ENCODE measurements at regions not wholly inside any gene's neighbourhood (a gene's known extent, or its start where the extent isn't known, plus 50 kb on each side); places are given as distances from the start of the nearest gene placed in this dataset.

DNA sequence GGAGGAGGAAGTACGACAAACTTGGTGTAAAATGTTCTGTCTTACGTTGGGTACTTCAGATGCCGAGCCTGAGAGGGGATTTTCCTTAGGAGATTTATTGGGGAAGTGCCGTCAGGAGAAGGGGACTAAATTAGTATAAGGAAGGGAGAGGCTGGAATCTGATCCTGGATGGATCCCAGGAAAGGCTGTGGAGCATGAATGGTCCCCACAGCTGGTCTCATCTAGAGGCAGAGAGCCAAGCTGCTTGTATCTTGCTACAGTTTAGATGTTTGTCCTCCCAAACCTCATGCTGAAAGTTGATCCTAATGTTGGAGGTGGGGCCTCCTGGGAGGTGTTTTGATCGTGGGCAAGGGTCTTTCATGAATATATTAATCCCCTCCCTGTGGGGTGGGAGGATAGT is 798.4 kb upstream of the EEF2KMT start:
- H3K4me3 ChIP-seq (replicated peaks in 1 of 3; ENCODE audit: insufficient read depth in 1 of 3, low read depth in 1 of 3, low read length in 3 of 3) = no peak overlapping the region
- ChIA-PET POLR2A (no interaction called here), CTCF (no interaction called here)
- no peak overlapping the region for H3K4me2 ChIP-seq (ENCODE audit: insufficient read depth, low read length)
- H3K27ac ChIP-seq (ENCODE audit: insufficient read depth, low read depth, low read length) = no peak overlapping the region
- TF ChIP-seq POLR2AphosphoS5 (IDR thresholded peaks at IDR 0.05; ENCODE audit: insufficient read depth, low read depth, low read length) = no peak
- no peak for TF ChIP-seq MYC (IDR thresholded peaks at IDR 0.05; ENCODE audit: low read depth, low read length)
- TF ChIP-seq POLR2A (IDR thresholded peaks at IDR 0.05; ENCODE audit: low read depth, low read length) = no peak
- no peak for TF ChIP-seq EZH2 (IDR thresholded peaks at IDR 0.05; ENCODE audit: borderline replicate concordance, low read depth, low read length, severe bottlenecking)
- no peak for TF ChIP-seq FOS (IDR thresholded peaks at IDR 0.05; ENCODE audit: borderline replicate concordance, insufficient read depth, low read length)
- no peak for TF ChIP-seq JUN (IDR thresholded peaks at IDR 0.05; ENCODE audit: borderline replicate concordance, insufficient read depth, insufficient read length, low read depth)
- no peak for TF ChIP-seq GATA2 (IDR thresholded peaks at IDR 0.05; ENCODE audit: insufficient read depth, insufficient read length, low read depth, low read length)
- TF ChIP-seq MAX (IDR thresholded peaks at IDR 0.05; ENCODE audit: insufficient read depth, insufficient read length) = no peak
- TF ChIP-seq, protein P1, sequence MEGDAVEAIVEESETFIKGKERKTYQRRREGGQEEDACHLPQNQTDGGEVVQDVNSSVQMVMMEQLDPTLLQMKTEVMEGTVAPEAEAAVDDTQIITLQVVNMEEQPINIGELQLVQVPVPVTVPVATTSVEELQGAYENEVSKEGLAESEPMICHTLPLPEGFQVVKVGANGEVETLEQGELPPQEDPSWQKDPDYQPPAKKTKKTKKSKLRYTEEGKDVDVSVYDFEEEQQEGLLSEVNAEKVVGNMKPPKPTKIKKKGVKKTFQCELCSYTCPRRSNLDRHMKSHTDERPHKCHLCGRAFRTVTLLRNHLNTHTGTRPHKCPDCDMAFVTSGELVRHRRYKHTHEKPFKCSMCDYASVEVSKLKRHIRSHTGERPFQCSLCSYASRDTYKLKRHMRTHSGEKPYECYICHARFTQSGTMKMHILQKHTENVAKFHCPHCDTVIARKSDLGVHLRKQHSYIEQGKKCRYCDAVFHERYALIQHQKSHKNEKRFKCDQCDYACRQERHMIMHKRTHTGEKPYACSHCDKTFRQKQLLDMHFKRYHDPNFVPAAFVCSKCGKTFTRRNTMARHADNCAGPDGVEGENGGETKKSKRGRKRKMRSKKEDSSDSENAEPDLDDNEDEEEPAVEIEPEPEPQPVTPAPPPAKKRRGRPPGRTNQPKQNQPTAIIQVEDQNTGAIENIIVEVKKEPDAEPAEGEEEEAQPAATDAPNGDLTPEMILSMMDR (IDR thresholded peaks at IDR 0.05; ENCODE audit: extremely low read depth in 1 of 2, insufficient read depth in 1 of 2, low read depth in 1 of 2, low read length in 2 of 2) = no peak
- H3K4me1 ChIP-seq (ENCODE audit: control insufficient read depth, extremely low read depth, insufficient read depth, low read length) = no peaks in the 10 kb centered on the region
- no peaks in the 10 kb centered on the region for H3K9me1 ChIP-seq (replicated peaks; ENCODE audit: control insufficient read depth, extremely low read depth, insufficient read depth, low read length)
- DNase-seq (ENCODE audit: low read depth, low spot score) (no peak), FAIRE-seq (no peak)
- dilution Hi-C loops (cut with MboI; ENCODE audit: extremely low pct_ligation_motif_present, low sequenced_read_pairs) = no loop called here
- H3K36me3 ChIP-seq (ENCODE audit: control insufficient read depth in 2 of 2, extremely low read depth in 1 of 2, insufficient read depth in 2 of 2, low read length in 2 of 2) = no peaks in the 10 kb centered on the region
- H4K20me1 ChIP-seq (replicated peaks; ENCODE audit: control insufficient read depth, extremely low read depth, insufficient read depth, low read length) = no peaks in the 10 kb centered on the region
- H2AFZ ChIP-seq (ENCODE audit: low read depth, low read length) = no peak overlapping the region
- peaks cover 2% of the 10 kb centered on the region for H3K9me3 ChIP-seq (replicated peaks; ENCODE audit: control insufficient read depth, insufficient read depth, low read length)
- H3K79me2 ChIP-seq (ENCODE audit: control insufficient read depth, insufficient read depth, low read length) = no peaks in the 10 kb centered on the region
- intact Hi-C loops (cut with micrococcal nuclease) = no loop called here
- H3K9ac ChIP-seq (replicated peaks; ENCODE audit: extremely low read depth, insufficient read depth, low read length) = no peak overlapping the region
- BruUV-seq (replicated peaks) = no TSS peak
- no peaks in the 10 kb centered on the region for H3K27me3 ChIP-seq (ENCODE audit: control insufficient read depth in 2 of 2, insufficient read depth in 2 of 2, low read length in 2 of 2)
